ENCODE measurements at regions not wholly inside any gene's neighbourhood (a gene's known extent, or its start where the extent isn't known, plus 50 kb on each side); places are given as distances from the start of the nearest gene placed in this dataset.
"Not testable (repeated sequence)": the region's sequence is repeated elsewhere in the genome, so short reads cannot be mapped to it uniquely, and the experiment has no call there.

DNA sequence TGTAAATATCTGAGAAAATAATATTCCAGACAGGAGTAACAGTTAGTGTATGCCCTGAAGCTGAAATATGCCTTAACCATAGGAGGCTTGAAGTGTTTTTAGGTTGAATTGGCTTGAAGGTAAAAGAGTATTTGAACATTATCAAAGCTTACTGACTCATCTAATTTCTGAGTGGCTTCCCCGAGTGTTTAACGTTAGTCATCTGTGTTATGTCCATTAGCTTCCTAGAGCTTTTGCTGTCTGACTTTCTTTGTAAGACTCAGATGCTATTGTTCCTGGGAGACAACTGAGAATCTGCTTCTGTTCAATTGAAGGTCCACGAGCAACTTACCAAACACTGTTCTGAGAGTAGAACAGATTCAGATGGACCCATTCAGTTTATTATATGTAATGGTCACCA, 656.8 kb upstream of the NECTIN3 start:
- no peaks in the 10 kb centered on the region for H3K9me3 ChIP-seq (ENCODE audit: control insufficient read depth, insufficient read depth, low read depth, low read length)
- no peak overlapping the region for H3K27ac ChIP-seq (ENCODE audit: low read depth, low read length)
- H3K36me3 ChIP-seq (ENCODE audit: control insufficient read depth, insufficient read depth, low read length), result no peaks in the 10 kb centered on the region
- no peaks in the 10 kb centered on the region for H3K4me1 ChIP-seq (ENCODE audit: control insufficient read depth, insufficient read depth, low read length)
- H3K4me3 ChIP-seq (ENCODE audit: low read depth, low read length), result no peak overlapping the region
- no peak overlapping the region for H3K9ac ChIP-seq (ENCODE audit: low read length)
- H3K27me3 ChIP-seq (ENCODE audit: control insufficient read depth, insufficient read depth, low read length), result no peaks in the 10 kb centered on the region

DNA sequence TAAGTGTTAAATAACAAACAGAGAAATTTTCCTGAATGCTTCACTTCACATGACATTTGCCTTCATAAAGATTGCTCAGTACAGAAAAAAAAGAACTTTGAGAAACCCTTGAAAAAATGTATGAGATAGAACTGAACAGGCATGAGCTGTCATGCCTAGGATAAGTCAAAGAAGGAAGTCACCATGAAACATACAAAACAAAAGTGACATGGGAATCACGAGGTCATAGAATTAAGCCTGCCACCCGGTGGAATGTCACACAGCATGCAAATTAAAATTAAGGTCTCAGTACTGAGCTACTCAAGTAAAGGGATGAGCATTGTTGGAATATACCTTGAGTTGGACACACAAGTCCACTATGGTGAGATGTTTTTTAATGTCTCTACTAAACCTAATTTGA, 652.5 kb upstream of the NECTIN3 start:
- Histone ChIP-seq H3K27ac (ENCODE audit: low read depth, low read length) (no peak overlapping the region), H3K27me3 (ENCODE audit: control insufficient read depth, insufficient read depth, low read length) (no peaks in the 10 kb centered on the region), H3K36me3 (ENCODE audit: control insufficient read depth, insufficient read depth, low read length) (no peaks in the 10 kb centered on the region), H3K4me3 (ENCODE audit: low read depth, low read length) (no peak overlapping the region), H3K9me3 (ENCODE audit: control insufficient read depth, insufficient read depth, low read depth, low read length) (no peaks in the 10 kb centered on the region), H3K9ac (ENCODE audit: low read length) (no peak overlapping the region), H3K4me1 (ENCODE audit: control insufficient read depth, insufficient read depth, low read length) (no peaks in the 10 kb centered on the region)

DNA sequence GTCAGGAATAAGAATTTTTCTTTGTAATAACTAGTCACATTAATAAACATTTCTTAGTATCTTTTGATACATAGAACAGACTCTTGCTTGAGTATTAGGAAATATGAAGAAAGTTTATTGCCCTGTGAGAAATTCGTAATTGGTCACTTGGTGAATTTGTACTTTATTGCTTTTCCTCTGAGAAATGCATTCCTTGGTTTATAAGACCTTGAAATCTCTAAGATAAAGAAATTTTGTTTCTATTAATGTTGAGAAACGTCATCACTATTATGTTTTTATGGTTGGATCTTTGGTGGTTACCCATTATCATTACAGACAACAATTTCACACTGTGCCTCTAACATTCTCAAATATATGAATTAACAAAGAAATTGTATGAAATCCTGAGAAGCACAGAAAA, 652.0 kb upstream of the NECTIN3 start:
- no peaks in the 10 kb centered on the region for H3K36me3 ChIP-seq (ENCODE audit: control insufficient read depth, insufficient read depth, low read length)
- H3K4me3 ChIP-seq (ENCODE audit: low read depth, low read length), result no peak overlapping the region
- H3K9me3 ChIP-seq (ENCODE audit: control insufficient read depth, insufficient read depth, low read depth, low read length), result no peaks in the 10 kb centered on the region
- 0 out of 2 replicates have a peak overlapping the region, but pooled peaks have one; percentile 34 for H3K27ac ChIP-seq (ENCODE audit: low read depth, low read length)
- no peak overlapping the region for H3K9ac ChIP-seq (ENCODE audit: low read length)
- no peaks in the 10 kb centered on the region for H3K27me3 ChIP-seq (ENCODE audit: control insufficient read depth, insufficient read depth, low read length)
- no peaks in the 10 kb centered on the region for H3K4me1 ChIP-seq (ENCODE audit: control insufficient read depth, insufficient read depth, low read length)

DNA sequence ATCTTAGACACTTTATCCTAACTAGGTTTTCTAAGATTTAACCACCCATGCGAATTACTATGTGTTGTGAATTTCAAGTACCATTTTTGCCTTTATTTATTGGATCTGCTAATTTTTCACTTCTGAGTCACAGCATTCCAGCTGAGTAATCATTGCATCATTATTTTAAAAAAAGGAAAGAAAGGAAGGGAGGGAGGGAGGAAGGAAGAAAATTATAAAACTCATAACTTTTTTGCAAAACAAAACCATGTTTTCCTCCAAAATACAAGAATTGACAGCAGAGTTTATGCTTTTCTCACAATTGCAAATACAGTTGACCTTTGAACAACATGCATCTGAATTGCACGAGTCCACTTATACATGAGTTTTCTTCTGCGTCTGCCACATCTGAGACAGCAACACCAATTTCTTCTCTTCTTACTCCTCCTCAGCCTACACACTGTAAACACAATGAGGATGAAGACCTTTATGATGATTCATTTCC, 651.4 kb upstream of the NECTIN3 start:
- Histone ChIP-seq H3K9me3 (ENCODE audit: control insufficient read depth, insufficient read depth, low read depth, low read length) (no peaks in the 10 kb centered on the region), H3K4me3 (ENCODE audit: low read depth, low read length) (no peak overlapping the region), H3K27ac (ENCODE audit: low read depth, low read length) (peak overlapping the region; percentile 34; the same call in 1 of the 2 replicates), H3K4me1 (ENCODE audit: control insufficient read depth, insufficient read depth, low read length) (no peaks in the 10 kb centered on the region), H3K36me3 (ENCODE audit: control insufficient read depth, insufficient read depth, low read length) (no peaks in the 10 kb centered on the region), H3K9ac (ENCODE audit: low read length) (no peak overlapping the region), H3K27me3 (ENCODE audit: control insufficient read depth, insufficient read depth, low read length) (no peaks in the 10 kb centered on the region)

DNA sequence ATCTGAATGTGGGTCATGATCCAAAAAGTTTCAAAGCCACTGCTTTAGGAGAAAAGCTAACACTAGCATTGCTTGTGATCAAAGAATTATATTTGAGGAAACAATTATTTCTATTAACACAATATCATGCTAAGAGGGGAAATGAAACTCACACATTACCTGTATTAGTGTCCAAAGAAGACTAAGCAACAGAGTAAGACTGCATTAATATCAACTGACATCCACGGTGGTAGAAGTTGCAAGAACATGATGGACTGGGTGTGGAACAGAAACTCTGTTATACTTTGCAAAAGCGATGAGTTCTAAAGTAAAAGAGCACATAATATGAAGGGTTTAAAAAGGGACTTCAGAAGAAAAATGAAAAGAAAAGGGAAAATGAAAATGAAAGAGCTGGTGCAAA, 648.3 kb upstream of the NECTIN3 start:
- Histone ChIP-seq H3K9ac (ENCODE audit: low read length) (no peak overlapping the region), H3K36me3 (ENCODE audit: control insufficient read depth, insufficient read depth, low read length) (no peaks in the 10 kb centered on the region), H3K4me1 (ENCODE audit: control insufficient read depth, insufficient read depth, low read length) (no peaks in the 10 kb centered on the region), H3K27me3 (ENCODE audit: control insufficient read depth, insufficient read depth, low read length) (no peaks in the 10 kb centered on the region), H3K27ac (ENCODE audit: low read depth, low read length) (no peak overlapping the region), H3K4me3 (ENCODE audit: low read depth, low read length) (no peak overlapping the region), H3K9me3 (ENCODE audit: control insufficient read depth, insufficient read depth, low read depth, low read length) (no peaks in the 10 kb centered on the region)

DNA sequence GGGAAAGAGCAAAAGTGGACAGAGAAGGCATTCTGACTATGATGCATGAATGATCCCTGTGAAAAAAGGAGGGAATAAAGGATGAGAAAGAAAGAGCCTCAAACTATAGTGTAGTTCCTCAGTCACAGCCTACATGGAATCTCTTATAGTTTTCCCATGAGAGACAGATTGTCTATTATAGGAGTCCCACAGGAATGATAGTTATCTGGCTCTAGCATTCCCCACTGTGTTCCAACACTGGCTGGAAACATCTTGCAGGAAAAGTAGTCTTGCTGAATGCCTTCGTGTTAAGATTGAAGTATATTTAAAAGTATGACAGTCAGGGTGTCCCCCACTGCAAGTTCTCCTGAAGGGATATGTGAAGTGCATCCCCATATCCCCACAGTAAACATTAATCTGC, 641.5 kb upstream of the NECTIN3 start:
- no peak overlapping the region for H3K4me3 ChIP-seq (ENCODE audit: low read depth, low read length)
- H3K9ac ChIP-seq (ENCODE audit: low read length), result no peak overlapping the region
- no peaks in the 10 kb centered on the region for H3K9me3 ChIP-seq (ENCODE audit: control insufficient read depth, insufficient read depth, low read depth, low read length)
- H3K36me3 ChIP-seq (ENCODE audit: control insufficient read depth, insufficient read depth, low read length), result no peaks in the 10 kb centered on the region
- H3K27ac ChIP-seq (ENCODE audit: low read depth, low read length), result no peak overlapping the region
- H3K27me3 ChIP-seq (ENCODE audit: control insufficient read depth, insufficient read depth, low read length), result no peaks in the 10 kb centered on the region
- H3K4me1 ChIP-seq (ENCODE audit: control insufficient read depth, insufficient read depth, low read length), result peaks cover 11% of the 10 kb centered on the region; the same call in 1 of the 2 replicates

DNA sequence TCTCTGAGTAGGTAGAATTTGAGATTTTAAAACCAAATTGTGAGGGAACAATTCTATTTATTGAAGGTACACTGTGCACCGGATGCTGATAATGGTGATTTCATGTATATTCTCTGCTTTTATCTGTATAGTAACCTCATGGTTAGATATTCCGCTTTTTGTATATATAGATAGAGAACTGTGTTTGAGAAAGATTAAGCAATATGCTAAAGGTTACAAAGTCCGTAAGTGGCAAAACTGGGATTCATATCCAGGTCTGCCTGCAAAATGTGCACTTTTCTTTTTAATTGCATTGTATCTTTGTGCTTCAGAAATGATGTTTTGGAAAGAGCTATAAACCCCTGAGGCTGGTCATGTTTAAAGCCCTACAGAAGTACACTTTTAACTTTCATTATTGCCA, 635.4 kb upstream of the NECTIN3 start:
- no peak overlapping the region for H3K4me3 ChIP-seq (ENCODE audit: low read depth, low read length)

DNA sequence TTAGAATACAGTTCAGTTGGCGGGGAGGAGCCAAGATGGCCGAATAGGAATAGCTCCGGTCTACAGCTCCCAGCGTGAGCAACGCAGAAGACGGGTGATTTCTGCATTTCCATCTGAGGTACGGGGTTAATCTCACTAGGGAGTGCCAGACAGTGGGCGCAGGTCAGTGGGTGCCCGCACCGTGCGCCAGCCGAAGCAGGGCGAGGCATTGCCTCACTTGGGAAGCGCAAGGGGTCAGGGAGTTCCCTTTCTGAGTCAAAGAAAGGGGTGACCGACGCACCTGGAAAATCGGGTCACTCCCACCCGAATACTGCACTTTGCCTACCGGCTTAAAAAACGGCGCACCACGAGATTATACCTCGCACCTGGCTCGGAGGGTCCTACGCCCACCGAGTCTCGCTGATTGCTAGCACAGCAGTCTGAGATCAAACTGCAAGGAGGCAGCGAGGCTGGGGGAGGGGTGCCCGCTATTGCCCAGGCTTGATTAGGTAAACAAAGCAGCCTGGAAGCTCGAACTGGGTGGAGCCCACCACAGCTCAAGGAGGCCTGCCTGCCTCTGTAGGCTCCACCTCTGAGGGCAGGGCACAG, 631.5 kb upstream of the NECTIN3 start:
- not testable (repeated sequence) for H3K27ac ChIP-seq (ENCODE audit: low read depth, low read length); H3K9me3 ChIP-seq (ENCODE audit: control insufficient read depth, insufficient read depth, low read depth, low read length); H3K9ac ChIP-seq (ENCODE audit: low read length); H3K36me3 ChIP-seq (ENCODE audit: control insufficient read depth, insufficient read depth, low read length); H3K4me1 ChIP-seq (ENCODE audit: control insufficient read depth, insufficient read depth, low read length); H3K4me3 ChIP-seq (ENCODE audit: low read depth, low read length); H3K27me3 ChIP-seq (ENCODE audit: control insufficient read depth, insufficient read depth, low read length)

More for the DNA sequence above, 635.4 kb upstream of the NECTIN3 start:
- no peaks in the 10 kb centered on the region for H3K9me3 ChIP-seq (ENCODE audit: control insufficient read depth, insufficient read depth, low read depth, low read length)
- peaks cover 11% of the 10 kb centered on the region; the same call in 1 of the 2 replicates for H3K4me1 ChIP-seq (ENCODE audit: control insufficient read depth, insufficient read depth, low read length)
- no peaks in the 10 kb centered on the region for H3K36me3 ChIP-seq (ENCODE audit: control insufficient read depth, insufficient read depth, low read length)
- H3K9ac ChIP-seq (ENCODE audit: low read length), result no peak overlapping the region
- H3K27ac ChIP-seq (ENCODE audit: low read depth, low read length), result no peak overlapping the region
- H3K27me3 ChIP-seq (ENCODE audit: control insufficient read depth, insufficient read depth, low read length), result no peaks in the 10 kb centered on the region

DNA sequence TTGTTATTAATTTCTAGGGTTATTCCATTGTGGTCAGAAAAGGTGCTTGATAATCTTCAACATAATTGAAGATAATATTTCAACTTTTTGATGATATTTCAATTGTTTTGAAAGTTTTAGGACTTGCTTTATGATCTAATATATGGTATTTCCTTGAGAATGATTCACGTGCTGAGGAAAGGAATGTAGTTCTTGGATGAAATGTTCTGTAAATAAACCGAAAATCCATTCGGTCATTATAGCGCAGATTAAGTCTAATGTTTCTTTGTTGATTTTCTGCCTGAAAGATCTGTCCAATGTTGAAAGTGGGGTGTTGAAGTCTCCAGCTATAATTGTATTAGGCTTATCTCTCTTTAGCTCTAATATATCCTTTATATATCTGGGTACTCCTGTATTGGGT, 617.5 kb upstream of the NECTIN3 start:
- no peaks in the 10 kb centered on the region for H3K4me1 ChIP-seq (ENCODE audit: control insufficient read depth, insufficient read depth, low read length)
- H3K4me3 ChIP-seq (ENCODE audit: low read depth, low read length), result no peak overlapping the region
- no peak overlapping the region for H3K27ac ChIP-seq (ENCODE audit: low read depth, low read length)
- no peaks in the 10 kb centered on the region for H3K27me3 ChIP-seq (ENCODE audit: control insufficient read depth, insufficient read depth, low read length)
- H3K36me3 ChIP-seq (ENCODE audit: control insufficient read depth, insufficient read depth, low read length), result no peaks in the 10 kb centered on the region
- no peak overlapping the region for H3K9ac ChIP-seq (ENCODE audit: low read length)
- H3K9me3 ChIP-seq (ENCODE audit: control insufficient read depth, insufficient read depth, low read depth, low read length), result no peaks in the 10 kb centered on the region; the same call in 1 of the 2 replicates

DNA sequence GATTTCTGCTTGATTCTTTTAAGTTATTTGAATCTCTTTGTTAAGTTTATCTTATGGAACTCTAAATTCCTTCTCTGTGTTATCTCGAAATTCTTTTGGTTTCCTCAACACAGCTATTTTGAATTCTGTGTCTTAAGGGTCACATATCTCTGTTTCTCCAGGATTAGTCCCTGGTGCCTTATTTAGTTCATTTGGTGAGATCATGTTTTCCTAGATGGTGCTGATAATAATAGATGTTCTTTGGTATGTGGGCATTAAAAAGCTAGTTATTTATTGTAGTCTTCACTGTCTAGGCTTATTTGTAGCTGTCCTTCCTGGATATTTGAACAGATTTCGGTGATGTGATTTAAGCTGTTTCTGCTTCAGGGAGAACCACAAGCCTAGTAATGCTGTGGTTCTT, 615.6 kb upstream of the NECTIN3 start:
- Histone ChIP-seq H3K9me3 (ENCODE audit: control insufficient read depth, insufficient read depth, low read depth, low read length) (no peaks in the 10 kb centered on the region; the same call in 1 of the 2 replicates), H3K4me3 (ENCODE audit: low read depth, low read length) (no peak overlapping the region), H3K36me3 (ENCODE audit: control insufficient read depth, insufficient read depth, low read length) (no peaks in the 10 kb centered on the region), H3K9ac (ENCODE audit: low read length) (no peak overlapping the region), H3K27me3 (ENCODE audit: control insufficient read depth, insufficient read depth, low read length) (no peaks in the 10 kb centered on the region), H3K27ac (ENCODE audit: low read depth, low read length) (no peak overlapping the region), H3K4me1 (ENCODE audit: control insufficient read depth, insufficient read depth, low read length) (no peaks in the 10 kb centered on the region)

DNA sequence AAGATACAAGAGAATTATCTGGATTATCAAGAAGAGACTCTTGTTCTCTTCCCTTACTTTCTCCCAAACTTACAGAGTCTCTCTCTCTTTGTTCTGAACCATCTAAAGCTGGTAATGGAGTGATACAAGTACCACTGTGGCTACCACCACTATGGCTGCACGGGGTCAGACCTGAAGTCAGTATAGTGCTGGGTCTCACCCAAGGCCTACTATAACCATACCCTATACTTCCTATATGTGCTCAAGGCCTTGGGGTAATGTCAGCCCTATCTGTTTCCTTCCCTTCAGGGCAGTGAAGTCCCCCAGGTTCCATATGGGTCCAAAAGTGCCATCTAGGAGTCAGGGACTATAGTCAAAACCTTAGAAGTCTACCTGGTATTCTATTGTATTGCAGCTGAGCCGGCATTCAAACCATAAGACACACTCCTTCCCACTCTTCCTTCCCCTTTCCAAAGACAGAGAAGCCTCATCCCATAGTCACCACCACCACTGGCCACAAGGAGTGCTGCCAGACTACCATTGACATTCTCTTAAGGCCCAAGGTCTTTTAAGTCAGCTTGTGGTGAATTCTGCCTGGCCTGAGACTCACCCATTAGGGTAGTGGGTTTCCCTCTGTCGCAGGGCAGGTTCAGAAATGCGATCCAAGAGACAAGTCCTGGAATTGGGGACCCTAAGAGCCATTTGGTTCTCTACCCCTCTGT, 615.0 kb upstream of the NECTIN3 start:
- no peak overlapping the region for H3K9ac ChIP-seq (ENCODE audit: low read length)
- no peaks in the 10 kb centered on the region for H3K4me1 ChIP-seq (ENCODE audit: control insufficient read depth, insufficient read depth, low read length)
- no peak overlapping the region for H3K27ac ChIP-seq (ENCODE audit: low read depth, low read length)
- no peak overlapping the region for H3K4me3 ChIP-seq (ENCODE audit: low read depth, low read length)
- no peaks in the 10 kb centered on the region for H3K27me3 ChIP-seq (ENCODE audit: control insufficient read depth, insufficient read depth, low read length)
- H3K9me3 ChIP-seq (ENCODE audit: control insufficient read depth, insufficient read depth, low read depth, low read length), result no peaks in the 10 kb centered on the region; the same call in 1 of the 2 replicates
- no peaks in the 10 kb centered on the region for H3K36me3 ChIP-seq (ENCODE audit: control insufficient read depth, insufficient read depth, low read length)

All from HUES6 (cell line).